Naive thymus-derived CD4-positive, alpha-beta T cell (primary cell): ENCODE measurements at regions not wholly inside any gene's neighbourhood (a gene's known extent, or its start where the extent isn't known, plus 50 kb on each side); places are given as distances from the start of the nearest gene placed in this dataset.
"Not testable (repeated sequence)": the region's sequence is repeated elsewhere in the genome, so short reads cannot be mapped to it uniquely, and the experiment has no call there.

Experiments used
- ATAC-seq: fragments of 150-1000 bp; cut with Tn5 transposase; 2 replicates; pipeline ENCODE4 v1.10.0; 2021; ENCODE audit warnings: mild to moderate bottlenecking, moderate library complexity
- CTCF ChIA-PET: fragments of 350-600 bp; sonication (Branson Sonifier 250); formaldehyde crosslinking; loops from one replicate; lab custom pipeline; 2021; ENCODE audit warnings: antibody characterized with exemption; lab: Charles Lee
- POLR2A ChIA-PET: fragments of 350-600 bp; sonication (Branson Sonifier 250); formaldehyde crosslinking; loops from one replicate; lab custom pipeline; 2021; ENCODE audit warnings: antibody characterized with exemption, inconsistent platforms; lab: Charles Lee
- DNase-seq, 9 donors: peaks; one replicate each; pipeline versions ENCODE4 v3.0.0 to v3.0.0-alpha.2; 2020 to 2022; ENCODE audit warnings: mixed read lengths in 1 of 9
- H3K27ac ChIP-seq: one replicate; pipeline ENCODE4 v1.7.0; 2013; ENCODE audit warnings: mild to moderate bottlenecking, low read depth, low read length, moderate library complexity
- H3K27me3 ChIP-seq, 2 donors: one replicate each; pipeline ENCODE4 v1.7.0; 2013; ENCODE audit warnings: low read length in 2 of 2, mild to moderate bottlenecking in 2 of 2, moderate library complexity in 2 of 2; ENCODE audit not compliant: control insufficient read depth in 2 of 2, insufficient read depth in 2 of 2
- H3K36me3 ChIP-seq, 3 experiments: 1 replicate in 2 of 3; 2 replicates in 1 of 3; pipeline ENCODE4 v1.7.0; 2013; ENCODE audit warnings: low read length in 3 of 3, mild to moderate bottlenecking in 3 of 3, moderate library complexity in 1 of 3; ENCODE audit not compliant: insufficient read depth in 3 of 3, control insufficient read depth in 2 of 3
- H3K4me1 ChIP-seq, 2 donors: one replicate each; pipeline ENCODE4 v1.7.0; 2013; ENCODE audit warnings: low read length in 2 of 2, mild to moderate bottlenecking in 2 of 2, moderate library complexity in 1 of 2; ENCODE audit not compliant: control insufficient read depth in 2 of 2, insufficient read depth in 2 of 2
- H3K4me3 ChIP-seq: 2 replicates; pipeline ENCODE4 v1.7.0; 2013; ENCODE audit warnings: mild to moderate bottlenecking, low read length
- H3K9me3 ChIP-seq, 3 experiments: 1 replicate in 2 of 3; 2 replicates in 1 of 3; pipeline ENCODE4 v1.7.0; 2013; ENCODE audit warnings: low read length in 3 of 3; ENCODE audit not compliant: control insufficient read depth in 2 of 3
- H3K27ac Mint-ChIP-seq, 9 donors: one replicate each; pipeline ENCODE4 v1.8.0; 2020 to 2022; ENCODE audit warnings: mixed read lengths in 9 of 9, mild to moderate bottlenecking in 8 of 9, moderate library complexity in 5 of 9, inconsistent platforms in 2 of 9
- H3K27me3 Mint-ChIP-seq, 5 donors: one replicate each; pipeline ENCODE4 v1.8.0; 2021 to 2022; ENCODE audit warnings: mixed read lengths in 5 of 5, mild to moderate bottlenecking in 1 of 5
- H3K36me3 Mint-ChIP-seq, 5 donors: one replicate each; pipeline ENCODE4 v1.8.0; 2020 to 2022; ENCODE audit warnings: mixed read lengths in 5 of 5, mild to moderate bottlenecking in 3 of 5, inconsistent platforms in 1 of 5
- H3K4me1 Mint-ChIP-seq, 7 donors: one replicate each; pipeline ENCODE4 v1.8.0; 2020 to 2022; ENCODE audit warnings: mixed read lengths in 7 of 7, mild to moderate bottlenecking in 3 of 7, inconsistent platforms in 1 of 7
- H3K4me3 Mint-ChIP-seq, 10 donors: one replicate each; pipeline ENCODE4 v1.8.0; 2020 to 2022; ENCODE audit warnings: mild to moderate bottlenecking in 10 of 10, mixed read lengths in 10 of 10, moderate library complexity in 6 of 10, inconsistent platforms in 2 of 10
- H3K9me3 Mint-ChIP-seq, 11 donors: one replicate each; pipeline ENCODE4 v1.8.0; 2020 to 2022; ENCODE audit warnings: mixed read lengths in 11 of 11, mild to moderate bottlenecking in 4 of 11, inconsistent platforms in 1 of 11, moderate library complexity in 1 of 11
- intact Hi-C, 2 donors: fragments of 100-400 bp; cut with micrococcal nuclease; formaldehyde crosslinking; loops; one replicate each; pipeline ENCODE4 v1.15.1; 2023

DNA sequence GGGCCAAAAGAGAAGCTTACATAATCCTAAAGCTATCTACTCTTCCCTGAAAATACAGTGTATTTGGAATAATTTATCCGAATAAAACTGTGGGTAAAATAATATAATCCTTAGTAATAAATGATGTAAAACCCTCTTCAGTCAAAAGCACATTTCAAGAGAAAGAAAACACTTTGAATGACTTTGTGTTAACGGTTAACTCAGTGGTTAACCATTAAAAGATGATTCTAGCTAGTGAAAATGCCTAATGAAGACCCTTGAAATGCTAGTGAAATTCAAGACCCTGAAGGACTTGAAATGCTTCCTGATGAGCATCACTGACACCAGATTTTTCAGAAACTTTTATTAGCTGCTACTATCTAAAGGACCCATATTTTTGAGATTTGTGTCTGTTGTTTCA, 70.7 kb downstream of the COX7C start:
- Mint-ChIP-seq H3K27me3 (peaks cover 0 to 4% (median 0%) of the 10 kb centered on the region in 5 donors), H3K36me3 (no peaks in the 10 kb centered on the region), H3K9me3 (no peaks in the 10 kb centered on the region), H3K27ac (no peak overlapping the region), H3K4me3 (no peak overlapping the region), H3K4me1 (no peaks in the 10 kb centered on the region)
- H3K27ac ChIP-seq = no peak overlapping the region
- POLR2A ChIA-PET = no interaction called here
- intact Hi-C loops = no loop called here
- H3K36me3 ChIP-seq = no peaks in the 10 kb centered on the region
- H3K4me3 ChIP-seq = no peak overlapping the region
- no peaks in the 10 kb centered on the region for H3K9me3 ChIP-seq
- no peaks in the 10 kb centered on the region for H3K4me1 ChIP-seq
- no peaks in the 10 kb centered on the region for H3K27me3 ChIP-seq
- no peak for ATAC-seq
- DNase-seq = no peak
- CTCF ChIA-PET = interaction anchor here (0.6 kb wide), 1 partner anchor 247 kb away, joined by 3 read pairs; no protein-coding TSS in a partner anchor

DNA sequence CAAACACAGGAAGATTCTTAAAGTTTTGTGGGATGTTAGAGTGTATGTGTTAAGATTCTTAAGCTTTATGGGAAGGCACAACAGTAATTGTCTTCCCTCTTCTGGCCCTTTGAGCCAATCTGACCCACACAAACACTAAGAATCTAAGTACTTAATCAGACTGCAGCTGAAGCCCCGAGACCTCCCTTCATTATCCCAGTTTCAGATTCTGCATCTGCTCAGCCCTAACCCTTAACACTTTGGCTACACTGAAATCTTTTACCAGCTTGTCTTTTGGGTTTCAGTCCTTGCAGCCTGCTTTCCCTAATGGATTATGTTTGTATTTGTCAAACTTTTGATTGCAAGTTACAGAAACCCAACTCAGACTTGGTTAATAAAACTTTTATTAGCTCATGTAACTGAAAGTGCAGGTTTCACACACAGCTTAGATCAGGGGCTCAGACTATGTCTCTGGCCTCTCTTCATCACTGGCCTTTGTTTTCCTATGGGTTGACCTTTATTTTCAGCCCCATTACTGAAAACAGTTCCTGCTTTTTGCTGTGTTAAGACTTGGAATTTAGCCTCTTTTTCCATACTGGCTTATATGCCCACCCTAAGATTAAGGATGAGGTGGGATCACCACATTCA, 71.5 kb downstream of the COX7C start:
- Histone ChIP-seq H3K4me3 (no peak overlapping the region), H3K4me1 (no peaks in the 10 kb centered on the region), H3K36me3 (no peaks in the 10 kb centered on the region), H3K9me3 (no peaks in the 10 kb centered on the region), H3K27ac (no peak overlapping the region), H3K27me3 (no peaks in the 10 kb centered on the region)
- POLR2A ChIA-PET = no interaction called here
- Mint-ChIP-seq H3K27me3 (peaks cover 0 to 4% (median 0%) of the 10 kb centered on the region in 5 donors), H3K27ac (no peak overlapping the region), H3K36me3 (no peaks in the 10 kb centered on the region), H3K4me3 (no peak overlapping the region), H3K9me3 (no peaks in the 10 kb centered on the region), H3K4me1 (no peaks in the 10 kb centered on the region)
- no peak for ATAC-seq
- DNase-seq = no peak
- CTCF ChIA-PET = interaction anchor here (0.6 kb wide), 1 partner anchor 248 kb away, joined by 3 read pairs; no protein-coding TSS in a partner anchor
- intact Hi-C loops = no loop called here

DNA sequence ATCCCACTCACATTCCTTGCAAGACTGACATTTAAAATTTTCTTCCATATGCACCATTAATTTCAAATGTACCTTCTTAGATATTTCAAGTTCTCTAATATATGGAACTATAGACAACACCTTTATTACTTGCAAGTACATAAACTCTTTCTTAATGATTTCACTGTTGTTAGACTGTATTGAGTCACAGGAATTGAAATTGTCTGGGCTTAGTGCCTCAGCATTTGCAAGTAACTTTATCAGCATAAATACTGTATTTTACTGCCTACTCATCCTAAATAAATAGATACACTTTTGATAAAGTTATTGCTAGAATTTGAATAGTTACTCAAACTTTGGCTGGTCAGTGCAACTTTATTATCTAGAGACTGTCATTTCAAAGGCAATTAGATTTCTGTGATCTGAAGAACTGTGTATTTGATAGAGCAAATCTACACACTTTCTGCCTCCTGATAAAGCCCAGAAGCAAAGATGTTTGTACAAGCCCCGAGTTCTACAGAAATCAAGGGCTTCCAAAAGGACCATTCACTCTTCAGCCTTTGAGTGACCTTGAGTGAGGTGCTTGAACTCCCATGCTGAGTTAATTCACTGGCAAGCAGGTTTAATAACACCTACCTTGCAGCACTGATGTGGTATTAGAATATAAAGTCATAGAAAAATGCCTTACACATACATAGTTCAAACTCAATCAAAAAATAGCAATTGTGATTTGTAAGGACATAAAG, 91.6 kb downstream of the COX7C start:
- Mint-ChIP-seq H3K9me3 (peaks cover 0 to 2% (median 0%) of the 10 kb centered on the region in 11 donors), H3K27me3 (peaks cover 0 to 26% (median 12%) of the 10 kb centered on the region in 5 donors), H3K4me3 (no peak overlapping the region), H3K27ac (no peak overlapping the region), H3K4me1 (no peaks in the 10 kb centered on the region), H3K36me3 (no peaks in the 10 kb centered on the region)
- intact Hi-C loops = no loop called here
- Histone ChIP-seq H3K36me3 (no peaks in the 10 kb centered on the region), H3K27me3 (no peaks in the 10 kb centered on the region), H3K4me3 (no peak overlapping the region), H3K4me1 (no peaks in the 10 kb centered on the region), H3K9me3 (no peaks in the 10 kb centered on the region), H3K27ac (no peak overlapping the region)
- ATAC-seq (no peak), DNase-seq (no peak)
- ChIA-PET CTCF (no interaction called here), POLR2A (no interaction called here)

DNA sequence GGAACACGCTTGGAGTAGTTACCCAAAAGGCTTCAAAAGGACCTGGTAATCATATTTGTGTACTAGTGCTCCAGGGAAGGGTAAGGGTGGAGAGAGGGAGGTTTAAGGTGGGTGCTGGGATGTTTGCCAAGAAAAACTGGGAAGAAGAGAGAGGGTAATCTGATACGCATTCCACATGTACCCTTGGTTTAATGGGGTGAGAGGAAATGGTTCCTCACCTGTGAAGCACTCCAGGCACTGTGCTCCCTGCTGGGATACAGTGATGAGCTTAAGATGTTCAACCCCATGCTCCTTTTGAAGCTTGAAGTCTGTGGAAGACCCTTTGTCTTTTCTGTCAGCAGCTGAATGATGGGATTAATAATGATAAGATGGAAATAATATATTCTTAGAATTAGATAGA, 98.4 kb downstream of the COX7C start:
- intact Hi-C loops = no loop called here
- no peak for DNase-seq
- no peaks in the 10 kb centered on the region for H3K27me3 ChIP-seq
- Mint-ChIP-seq H3K4me3 (no peak overlapping the region), H3K9me3 (peaks cover 0 to 4% (median 0%) of the 10 kb centered on the region in 11 donors), H3K27me3 (peaks cover 0 to 14% (median 10%) of the 10 kb centered on the region in 5 donors), H3K36me3 (peaks cover 0 to 3% (median 0%) of the 10 kb centered on the region in 5 donors), H3K4me1 (no peaks in the 10 kb centered on the region), H3K27ac (no peak overlapping the region)
- POLR2A ChIA-PET = no interaction called here
- no peak for ATAC-seq
- H3K36me3 ChIP-seq = no peaks in the 10 kb centered on the region
- H3K4me1 ChIP-seq = no peaks in the 10 kb centered on the region
- CTCF ChIA-PET = no interaction called here
- H3K9me3 ChIP-seq = no peaks in the 10 kb centered on the region
- H3K27ac ChIP-seq = no peak overlapping the region
- no peak overlapping the region for H3K4me3 ChIP-seq

DNA sequence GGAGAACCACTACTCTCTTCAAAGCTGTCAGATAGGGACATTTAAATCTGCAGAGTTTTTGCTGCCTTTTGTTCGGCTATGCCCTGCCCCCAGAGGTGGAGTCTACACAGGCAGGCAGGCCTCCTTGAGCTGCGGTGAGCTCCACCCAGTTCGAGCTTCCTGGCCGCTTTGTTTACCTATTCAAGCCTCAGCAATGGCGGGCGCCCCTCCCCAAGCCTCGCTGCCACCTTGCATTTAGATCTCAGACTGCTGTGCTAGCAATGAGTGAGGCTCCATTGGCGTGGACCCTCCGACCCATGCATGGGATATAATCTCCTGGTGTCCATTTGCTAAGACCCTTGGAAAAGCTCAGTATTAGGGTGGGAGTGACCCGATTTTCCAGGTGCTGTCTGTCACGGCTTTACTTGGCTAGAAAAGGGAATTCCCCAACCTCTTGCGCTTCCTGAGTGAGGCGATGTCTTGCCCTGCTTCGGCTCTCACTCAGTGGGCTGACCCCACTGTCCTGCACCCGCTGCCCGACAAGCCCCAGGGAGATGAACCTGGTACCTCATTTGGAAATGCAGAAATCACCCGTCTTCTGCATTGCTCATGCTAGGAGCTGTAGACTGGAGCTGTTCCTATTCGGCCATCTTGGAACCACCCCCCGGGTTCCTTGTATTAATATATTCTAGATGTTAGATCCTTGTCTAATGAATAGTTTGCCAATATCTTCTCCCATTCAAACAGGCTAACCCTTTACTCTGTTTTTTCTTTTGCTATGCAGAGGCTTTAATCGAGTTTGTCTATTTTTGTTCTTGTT, 113.8 kb downstream of the COX7C start:
- peaks cover 1 to 58% (median 13%) of the 10 kb centered on the region in 11 donors for H3K9me3 Mint-ChIP-seq
- H3K27ac Mint-ChIP-seq, H3K36me3 ChIP-seq, H3K36me3 Mint-ChIP-seq, H3K4me1 Mint-ChIP-seq, H3K27ac ChIP-seq, H3K27me3 Mint-ChIP-seq, H3K4me3 ChIP-seq, ATAC-seq, H3K4me1 ChIP-seq, DNase-seq, H3K9me3 ChIP-seq, POLR2A ChIA-PET, H3K27me3 ChIP-seq, intact Hi-C loops, CTCF ChIA-PET, H3K4me3 Mint-ChIP-seq: not testable (repeated sequence)

DNA sequence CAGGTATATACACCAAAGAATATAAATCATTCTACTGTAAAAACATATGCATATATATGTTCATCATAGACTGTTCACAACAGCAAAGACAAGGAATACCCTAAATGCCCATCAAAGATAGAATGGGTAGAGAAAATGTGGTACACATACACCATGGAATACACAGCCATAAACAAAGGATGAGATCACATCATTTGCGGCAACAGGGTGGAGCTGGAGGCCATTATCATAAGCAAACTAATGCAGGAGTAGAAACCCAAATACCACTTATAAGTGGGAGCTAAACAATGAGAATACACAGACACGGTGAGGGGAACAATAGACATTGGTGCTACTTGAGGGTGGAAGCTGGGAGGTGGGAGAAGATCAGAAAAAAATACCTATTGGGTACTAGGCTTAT, 117.6 kb downstream of the COX7C start:
- no peak for DNase-seq
- intact Hi-C loops = no loop called here
- H3K27me3 ChIP-seq = no peaks in the 10 kb centered on the region
- H3K4me1 ChIP-seq = no peaks in the 10 kb centered on the region
- H3K27ac ChIP-seq = no peak overlapping the region
- Mint-ChIP-seq H3K27me3 (peaks cover 0 to 6% (median 0%) of the 10 kb centered on the region in 5 donors), H3K36me3 (no peaks in the 10 kb centered on the region), H3K9me3 (peaks cover 2 to 71% (median 13%) of the 10 kb centered on the region in 11 donors), H3K4me3 (no peak overlapping the region), H3K4me1 (no peaks in the 10 kb centered on the region), H3K27ac (no peak overlapping the region)
- no peak overlapping the region for H3K4me3 ChIP-seq
- ChIA-PET CTCF (no interaction called here), POLR2A (no interaction called here)
- peaks cover 0 to 5% (median 0%) of the 10 kb centered on the region in 3 experiments for H3K9me3 ChIP-seq
- H3K36me3 ChIP-seq = no peaks in the 10 kb centered on the region
- ATAC-seq = no peak
